PC-9 (cell line): ENCODE measurements at regions not wholly inside any gene's neighbourhood (a gene's known extent, or its start where the extent isn't known, plus 50 kb on each side); places are given as distances from the start of the nearest gene placed in this dataset.
A peak's percentile ranks its signal among the peaks of the same experiment; 100 is the strongest.

Experiments used
- CTCF ChIP-seq: fragments of 200-600 bp; sonication (generic); conservative IDR thresholded peaks from 2 replicates; pipeline ENCODE4 v1.6.1; 2017; ENCODE audit warnings: mixed run types, antibody characterized with exemption, mild to moderate bottlenecking, moderate library complexity
- EZH2 ChIP-seq: fragments of 200-600 bp; sonication (generic); IDR thresholded peaks from 2 replicates; pipeline ENCODE4 v1.8.0; 2017; ENCODE audit warnings: antibody characterized with exemption, low read depth

GRCh38 chr1:68570871-68571270 lies 74.0 kb upstream of the DEPDC1 start:
- peak; percentile 47 for TF ChIP-seq CTCF
- no peak for TF ChIP-seq EZH2
